ENCODE measurements at regions not wholly inside any gene's neighbourhood (a gene's known extent, or its start where the extent isn't known, plus 50 kb on each side); places are given as distances from the start of the nearest gene placed in this dataset.

- no peaks in the 10 kb centered on the region for H3K9me3 ChIP-seq (ENCODE audit: insufficient read depth, low read depth, low read length)
- H3K4me1 ChIP-seq (ENCODE audit: insufficient read depth, low read length) = no peaks in the 10 kb centered on the region
- no peaks in the 10 kb centered on the region for H3K36me3 ChIP-seq (ENCODE audit: insufficient read depth, low read length)
- no peaks in the 10 kb centered on the region for H3K27me3 ChIP-seq (ENCODE audit: insufficient read depth, low read length)
- H3K4me3 ChIP-seq (ENCODE audit: low read length) = no peak overlapping the region
- H3K9ac ChIP-seq (ENCODE audit: low read depth, low read length) = no peak overlapping the region
- 89% methylated on average over 8 of the region's 8 CpGs for WGBS
- no peak overlapping the region for H3K27ac ChIP-seq (ENCODE audit: low read depth, low read length)
These were observed 1176.4 kb upstream of the RAG2 start for GRCh38 chr11:37774441-37774840.

- Histone ChIP-seq H3K36me3 (ENCODE audit: insufficient read depth, low read length) (no peaks in the 10 kb centered on the region), H3K9me3 (ENCODE audit: insufficient read depth, low read depth, low read length) (no peaks in the 10 kb centered on the region), H3K27ac (ENCODE audit: low read depth, low read length) (no peak overlapping the region), H3K9ac (ENCODE audit: low read depth, low read length) (no peak overlapping the region), H3K27me3 (ENCODE audit: insufficient read depth, low read length) (no peaks in the 10 kb centered on the region), H3K4me3 (ENCODE audit: low read length) (no peak overlapping the region), H3K4me1 (ENCODE audit: insufficient read depth, low read length) (no peaks in the 10 kb centered on the region)
- WGBS = no CpG with 5 or more reads among the region's 1 CpG
These were observed 1172.1 kb upstream of the RAG2 start for GRCh38 chr11:37770145-37770544.

DNA sequence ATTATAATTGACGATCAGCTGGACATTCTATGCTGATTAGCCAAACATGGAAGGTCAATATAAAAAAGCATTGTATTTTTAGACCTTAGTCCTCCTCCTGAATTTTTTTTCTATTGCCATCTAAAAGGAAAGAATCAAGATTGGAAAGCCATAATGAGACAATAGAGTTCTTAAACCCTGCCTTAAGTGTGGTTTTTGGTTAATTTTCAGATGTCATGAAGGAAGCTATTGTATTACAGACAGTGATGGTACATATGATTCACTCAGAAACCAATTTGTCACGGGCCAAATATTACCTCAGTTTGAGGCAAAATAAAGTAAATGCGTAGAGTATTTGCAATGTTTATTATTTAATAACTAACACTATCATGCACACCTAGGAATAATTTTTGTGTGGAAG lies 1164.0 kb upstream of the RAG2 start:
- no peak overlapping the region for H3K9ac ChIP-seq (ENCODE audit: low read depth, low read length)
- no peaks in the 10 kb centered on the region for H3K36me3 ChIP-seq (ENCODE audit: insufficient read depth, low read length)
- no peaks in the 10 kb centered on the region for H3K27me3 ChIP-seq (ENCODE audit: insufficient read depth, low read length)
- H3K27ac ChIP-seq (ENCODE audit: low read depth, low read length) = no peak overlapping the region
- no peaks in the 10 kb centered on the region for H3K4me1 ChIP-seq (ENCODE audit: insufficient read depth, low read length)
- H3K4me3 ChIP-seq (ENCODE audit: low read length) = no peak overlapping the region
- no peaks in the 10 kb centered on the region for H3K9me3 ChIP-seq (ENCODE audit: insufficient read depth, low read depth, low read length)
- 90% methylated on average over 2 of the region's 3 CpGs for WGBS

GRCh38 chr11:37755521-37755920 lies 1157.5 kb upstream of the RAG2 start:
- 100% methylated on average over 1 of the region's 1 CpG for WGBS
- Histone ChIP-seq H3K27me3 (ENCODE audit: insufficient read depth, low read length) (no peaks in the 10 kb centered on the region), H3K27ac (ENCODE audit: low read depth, low read length) (no peak overlapping the region), H3K4me3 (ENCODE audit: low read length) (no peak overlapping the region), H3K9me3 (ENCODE audit: insufficient read depth, low read depth, low read length) (no peaks in the 10 kb centered on the region), H3K9ac (ENCODE audit: low read depth, low read length) (no peak overlapping the region), H3K4me1 (ENCODE audit: insufficient read depth, low read length) (no peaks in the 10 kb centered on the region), H3K36me3 (ENCODE audit: insufficient read depth, low read length) (no peaks in the 10 kb centered on the region)

DNA sequence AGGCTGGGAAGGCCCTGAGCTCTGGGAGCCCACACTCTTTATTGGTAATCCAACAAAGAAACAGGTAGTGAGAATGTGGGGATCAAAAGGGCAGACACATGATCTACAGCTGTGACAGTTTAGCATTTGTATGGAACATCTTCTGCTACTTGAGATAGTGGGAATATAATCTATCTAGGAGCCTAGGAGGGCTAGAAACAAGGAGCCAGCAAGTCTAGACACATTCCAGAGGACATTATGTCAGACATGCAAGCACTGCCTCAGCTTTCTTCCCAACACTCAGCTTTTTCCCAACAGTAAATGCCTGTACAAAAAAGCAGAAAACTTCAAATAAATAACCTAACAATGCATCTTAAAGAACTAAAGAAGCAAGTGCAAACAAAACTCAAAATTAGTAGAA lies 1150.6 kb upstream of the RAG2 start:
- no peak overlapping the region for H3K9ac ChIP-seq (ENCODE audit: low read depth, low read length)
- no peaks in the 10 kb centered on the region for H3K27me3 ChIP-seq (ENCODE audit: insufficient read depth, low read length)
- H3K4me3 ChIP-seq (ENCODE audit: low read length) = no peak overlapping the region
- H3K4me1 ChIP-seq (ENCODE audit: insufficient read depth, low read length) = no peaks in the 10 kb centered on the region
- H3K9me3 ChIP-seq (ENCODE audit: insufficient read depth, low read depth, low read length) = peaks cover 8% of the 10 kb centered on the region; the same call in 1 of the 2 replicates
- H3K36me3 ChIP-seq (ENCODE audit: insufficient read depth, low read length) = no peaks in the 10 kb centered on the region
- no peak overlapping the region for H3K27ac ChIP-seq (ENCODE audit: low read depth, low read length)

DNA sequence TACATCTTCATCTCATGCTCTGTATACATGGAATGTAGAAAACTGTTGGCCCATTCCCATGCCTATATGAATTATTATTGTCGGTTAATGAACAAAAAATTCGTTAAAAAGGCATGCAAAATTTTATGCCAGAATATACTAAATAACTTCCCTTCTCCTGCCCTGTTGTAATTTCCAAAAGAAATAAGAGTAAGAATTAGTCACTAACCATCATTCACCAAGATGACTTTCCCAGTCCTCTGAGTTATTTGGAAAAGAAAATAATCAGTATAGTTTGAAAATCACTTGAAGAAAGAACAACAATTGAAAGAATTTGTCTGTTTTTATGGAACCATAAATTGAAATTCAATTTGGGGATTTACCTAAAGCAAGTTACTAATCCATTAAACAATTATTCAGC lies 1149.1 kb upstream of the RAG2 start:
- no peaks in the 10 kb centered on the region for H3K27me3 ChIP-seq (ENCODE audit: insufficient read depth, low read length)
- no peaks in the 10 kb centered on the region for H3K4me1 ChIP-seq (ENCODE audit: insufficient read depth, low read length)
- peaks cover 8% of the 10 kb centered on the region; the same call in 1 of the 2 replicates for H3K9me3 ChIP-seq (ENCODE audit: insufficient read depth, low read depth, low read length)
- no peak overlapping the region for H3K9ac ChIP-seq (ENCODE audit: low read depth, low read length)
- no peak overlapping the region for H3K27ac ChIP-seq (ENCODE audit: low read depth, low read length)
- no CpG with 5 or more reads among the region's 2 CpGs for WGBS
- no peaks in the 10 kb centered on the region for H3K36me3 ChIP-seq (ENCODE audit: insufficient read depth, low read length)
- no peak overlapping the region for H3K4me3 ChIP-seq (ENCODE audit: low read length)

DNA sequence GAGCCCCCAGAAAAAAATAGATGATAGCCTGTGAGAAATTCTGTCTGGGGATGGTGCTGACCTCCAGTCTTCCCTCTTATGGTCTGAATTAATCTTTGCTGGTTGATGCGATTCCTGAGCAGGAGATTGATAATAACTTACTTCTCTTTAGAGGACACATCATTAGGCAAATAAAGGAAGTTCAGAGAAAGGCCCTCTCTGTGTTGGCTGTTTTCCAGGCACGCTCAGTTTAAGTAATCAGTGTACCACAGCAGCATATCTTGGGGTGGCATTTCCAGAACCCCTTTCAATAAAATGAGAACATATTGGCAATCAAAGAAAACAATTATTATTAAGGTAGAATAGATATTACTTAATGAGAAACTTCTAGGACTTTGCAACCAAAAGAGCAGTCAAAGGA lies 1129.3 kb upstream of the RAG2 start:
- H3K4me1 ChIP-seq (ENCODE audit: insufficient read depth, low read length) = no peaks in the 10 kb centered on the region
- no peak overlapping the region for H3K9ac ChIP-seq (ENCODE audit: low read depth, low read length)
- H3K9me3 ChIP-seq (ENCODE audit: insufficient read depth, low read depth, low read length) = no peaks in the 10 kb centered on the region
- no peaks in the 10 kb centered on the region for H3K27me3 ChIP-seq (ENCODE audit: insufficient read depth, low read length)
- 100% methylated on average over 1 of the region's 2 CpGs for WGBS
- no peak overlapping the region for H3K27ac ChIP-seq (ENCODE audit: low read depth, low read length)
- no peaks in the 10 kb centered on the region for H3K36me3 ChIP-seq (ENCODE audit: insufficient read depth, low read length)
- H3K4me3 ChIP-seq (ENCODE audit: low read length) = no peak overlapping the region

DNA sequence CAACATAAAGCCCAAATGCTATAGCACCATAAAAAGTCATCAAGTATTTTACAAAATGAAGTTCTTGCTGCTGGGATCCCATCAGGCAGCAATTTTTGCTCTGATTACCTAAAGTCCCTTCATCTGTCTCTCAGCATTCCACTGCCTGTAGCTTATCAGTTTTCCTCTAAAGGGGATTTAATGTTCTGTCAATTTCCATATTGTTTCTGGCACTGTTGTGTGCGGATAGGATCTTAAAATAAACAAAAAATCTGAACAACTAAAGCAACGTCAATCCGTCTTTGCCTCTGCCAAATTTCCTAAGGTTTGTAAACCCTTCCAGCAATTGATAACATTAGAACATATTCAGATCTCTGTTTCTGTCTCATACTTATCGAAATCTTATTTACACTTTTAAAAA lies 1126.3 kb upstream of the RAG2 start:
- Histone ChIP-seq H3K27ac (ENCODE audit: low read depth, low read length) (no peak overlapping the region), H3K4me3 (ENCODE audit: low read length) (no peak overlapping the region), H3K9me3 (ENCODE audit: insufficient read depth, low read depth, low read length) (no peaks in the 10 kb centered on the region), H3K27me3 (ENCODE audit: insufficient read depth, low read length) (no peaks in the 10 kb centered on the region), H3K9ac (ENCODE audit: low read depth, low read length) (no peak overlapping the region), H3K4me1 (ENCODE audit: insufficient read depth, low read length) (no peaks in the 10 kb centered on the region), H3K36me3 (ENCODE audit: insufficient read depth, low read length) (no peaks in the 10 kb centered on the region)
- WGBS = 89% methylated on average over 3 of the region's 4 CpGs

DNA sequence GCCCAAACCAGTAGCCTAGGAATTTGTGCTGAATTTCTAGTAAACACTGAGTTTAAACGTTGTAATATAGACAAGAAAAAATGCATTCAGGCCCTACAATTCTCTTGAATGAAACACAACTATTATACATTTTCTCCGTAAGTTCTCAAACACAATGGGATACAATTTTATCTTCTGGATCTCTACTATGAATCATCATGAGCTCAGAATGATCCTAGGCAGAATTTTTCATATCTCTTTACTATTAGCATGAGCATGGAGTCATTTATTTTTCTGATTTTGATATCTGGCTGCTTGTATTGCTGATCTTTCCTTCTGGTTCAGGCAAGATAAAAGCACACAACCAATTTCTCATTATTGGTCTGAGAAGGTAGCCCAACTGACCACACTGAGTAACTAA lies 1123.4 kb upstream of the RAG2 start:
- WGBS = 96% methylated on average over 2 of the region's 2 CpGs
- no peaks in the 10 kb centered on the region for H3K36me3 ChIP-seq (ENCODE audit: insufficient read depth, low read length)
- H3K4me1 ChIP-seq (ENCODE audit: insufficient read depth, low read length) = no peaks in the 10 kb centered on the region
- 0 out of 2 replicates have a peak, but pooled peaks cover 4% of the 10 kb centered on the region for H3K9me3 ChIP-seq (ENCODE audit: insufficient read depth, low read depth, low read length)
- H3K9ac ChIP-seq (ENCODE audit: low read depth, low read length) = no peak overlapping the region
- H3K4me3 ChIP-seq (ENCODE audit: low read length) = no peak overlapping the region
- H3K27me3 ChIP-seq (ENCODE audit: insufficient read depth, low read length) = no peaks in the 10 kb centered on the region
- no peak overlapping the region for H3K27ac ChIP-seq (ENCODE audit: low read depth, low read length)

- H3K36me3 ChIP-seq (ENCODE audit: insufficient read depth, low read length) = no peaks in the 10 kb centered on the region
- H3K4me1 ChIP-seq (ENCODE audit: insufficient read depth, low read length) = no peaks in the 10 kb centered on the region
- H3K9me3 ChIP-seq (ENCODE audit: insufficient read depth, low read depth, low read length) = 0 out of 2 replicates have a peak, but pooled peaks cover 4% of the 10 kb centered on the region
- 100% methylated on average over 1 of the region's 1 CpG for WGBS
- no peaks in the 10 kb centered on the region for H3K27me3 ChIP-seq (ENCODE audit: insufficient read depth, low read length)
- H3K4me3 ChIP-seq (ENCODE audit: low read length) = no peak overlapping the region
- H3K27ac ChIP-seq (ENCODE audit: low read depth, low read length) = no peak overlapping the region
- no peak overlapping the region for H3K9ac ChIP-seq (ENCODE audit: low read depth, low read length)
These were observed 1120.5 kb upstream of the RAG2 start for GRCh38 chr11:37718431-37718999.

GRCh38 chr11:37712251-37712650 lies 1114.2 kb upstream of the RAG2 start:
- Histone ChIP-seq H3K36me3 (ENCODE audit: insufficient read depth, low read length) (no peaks in the 10 kb centered on the region), H3K27ac (ENCODE audit: low read depth, low read length) (no peak overlapping the region), H3K9me3 (ENCODE audit: insufficient read depth, low read depth, low read length) (no peaks in the 10 kb centered on the region), H3K9ac (ENCODE audit: low read depth, low read length) (no peak overlapping the region), H3K4me3 (ENCODE audit: low read length) (no peak overlapping the region), H3K27me3 (ENCODE audit: insufficient read depth, low read length) (no peaks in the 10 kb centered on the region), H3K4me1 (ENCODE audit: insufficient read depth, low read length) (no peaks in the 10 kb centered on the region)
- WGBS = 46% methylated on average over 3 of the region's 3 CpGs

- 94% methylated on average over 1 of the region's 1 CpG for WGBS
- no peak overlapping the region for H3K9ac ChIP-seq (ENCODE audit: low read depth, low read length)
These were observed 1112.0 kb upstream of the RAG2 start for GRCh38 chr11:37710031-37710430.

More at GRCh38 chr11:37710031-37710430, 1112.0 kb upstream of the RAG2 start:
- no peaks in the 10 kb centered on the region for H3K36me3 ChIP-seq (ENCODE audit: insufficient read depth, low read length)
- H3K4me1 ChIP-seq (ENCODE audit: insufficient read depth, low read length) = no peaks in the 10 kb centered on the region
- H3K27ac ChIP-seq (ENCODE audit: low read depth, low read length) = no peak overlapping the region
- H3K4me3 ChIP-seq (ENCODE audit: low read length) = no peak overlapping the region
- no peaks in the 10 kb centered on the region for H3K9me3 ChIP-seq (ENCODE audit: insufficient read depth, low read depth, low read length)
- no peaks in the 10 kb centered on the region for H3K27me3 ChIP-seq (ENCODE audit: insufficient read depth, low read length)
